ENCODE measurements at regions not wholly inside any gene's neighbourhood (a gene's known extent, or its start where the extent isn't known, plus 50 kb on each side); places are given as distances from the start of the nearest gene placed in this dataset. TPM values are rescaled to one million over a fixed set of nuclear protein-coding genes. Genes with fewer than 3 reads are reported as not detected.

- Histone ChIP-seq H3K4me3 (no peak overlapping the region), H3K79me2 (replicated peaks; ENCODE audit: insufficient read depth) (no peaks in the 10 kb centered on the region), H3F3A (replicated peaks; ENCODE audit: low read depth) (no peaks in the 10 kb centered on the region), H3K4me1 (ENCODE audit: insufficient read depth) (no peaks in the 10 kb centered on the region), H3K9me2 (ENCODE audit: insufficient read depth) (no peaks in the 10 kb centered on the region), H3K4me2 (no peak overlapping the region), H3K27ac (ENCODE audit: low read depth) (no peak overlapping the region), H2AFZ (no peak overlapping the region), H3K36me3 (ENCODE audit: insufficient read depth) (no peaks in the 10 kb centered on the region), H4K20me1 (replicated peaks; ENCODE audit: insufficient read depth) (no peaks in the 10 kb centered on the region), H3K27me3 (ENCODE audit: insufficient read depth) (no peaks in the 10 kb centered on the region)
- no peaks in the 10 kb centered on the region for H3K4me1 Mint-ChIP-seq
- no peaks in the 10 kb centered on the region; the same call in 2 of the 3 replicates for H3K9me3 Mint-ChIP-seq
- ATAC-seq: no peak
- H3K27me3 Mint-ChIP-seq (ENCODE audit: insufficient read depth, low read depth, poor library complexity): no peaks in the 10 kb centered on the region
- TF ChIP-seq ETS1 (IDR thresholded peaks at IDR 0.05): no peak
- TF ChIP-seq ZNF331 (CRISPR knock-in tag; IDR thresholded peaks at IDR 0.05; ENCODE audit: low read depth): no peak
- no peak for TF ChIP-seq NANOG (IDR thresholded peaks at IDR 0.05; ENCODE audit: borderline replicate concordance)
- TF ChIP-seq JUNB (IDR thresholded peaks at IDR 0.05; ENCODE audit: unreplicated experiment): no peak
- no peak for DNase-seq (ENCODE audit: low spot score)
- no peaks in the 10 kb centered on the region for H3K36me3 Mint-ChIP-seq (ENCODE audit: low read depth)
- no peak overlapping the region for H3K4me3 Mint-ChIP-seq
- H3K27ac Mint-ChIP-seq: no peak overlapping the region
Measured at GRCh38 chr2:184541591-184541990, 56.7 kb upstream of the ZNF804A start.

- Histone ChIP-seq H3K36me3 (ENCODE audit: insufficient read depth) (no peaks in the 10 kb centered on the region), H4K20me1 (replicated peaks; ENCODE audit: insufficient read depth) (no peaks in the 10 kb centered on the region), H3K79me2 (replicated peaks; ENCODE audit: insufficient read depth) (no peaks in the 10 kb centered on the region), H3K4me1 (ENCODE audit: insufficient read depth) (no peaks in the 10 kb centered on the region), H3F3A (replicated peaks; ENCODE audit: low read depth) (no peaks in the 10 kb centered on the region), H2AFZ (no peak overlapping the region), H3K4me2 (no peak overlapping the region), H3K9me2 (ENCODE audit: insufficient read depth) (no peaks in the 10 kb centered on the region), H3K4me3 (no peak overlapping the region), H3K27me3 (ENCODE audit: insufficient read depth) (no peaks in the 10 kb centered on the region), H3K27ac (ENCODE audit: low read depth) (no peak overlapping the region)
- Mint-ChIP-seq H3K27ac (no peak overlapping the region), H3K4me1 (no peaks in the 10 kb centered on the region), H3K9me3 (peaks cover 5% of the 10 kb centered on the region; the same call in 1 of the 3 replicates), H3K4me3 (no peak overlapping the region), H3K27me3 (ENCODE audit: insufficient read depth, low read depth, poor library complexity) (peaks cover 4% of the 10 kb centered on the region), H3K36me3 (ENCODE audit: low read depth) (no peaks in the 10 kb centered on the region)
- ATAC-seq (no peak), DNase-seq (ENCODE audit: low spot score) (no peak)
- no peak for TF ChIP-seq CREB1 (CRISPR knock-in tag; IDR thresholded peaks at IDR 0.05; ENCODE audit: low read depth)
- TF ChIP-seq STAT1 (IDR thresholded peaks at IDR 0.05; ENCODE audit: unreplicated experiment): no peak
Measured at GRCh38 chr2:184543832-184544231, 54.5 kb upstream of the ZNF804A start.

MicroRNAs encoded in the stretch of these regions (microRNA counts, 767-probe panel; counts per million panel counts)
- not detected for microRNA hsa-miR-548ae

Small RNA genes in the stretch of these regions (microRNA-seq; reads per million reads assigned to microRNA genes)
- gene MIR548AE1: not detected

Small RNA genes in the stretch of these regions (small RNA-seq; reads per million reads assigned to genes)
- gene MIR548AE1 (ENCODE audit: low replicate concordance): not detected

Data from GM23338 (cell line).